ENCODE measurements at regions not wholly inside any gene's neighbourhood (a gene's known extent, or its start where the extent isn't known, plus 50 kb on each side); places are given as distances from the start of the nearest gene placed in this dataset.
"Not testable (repeated sequence)": the region's sequence is repeated elsewhere in the genome, so short reads cannot be mapped to it uniquely, and the experiment has no call there.

GRCh38 chr6:125653752-125654151 is 95.7 kb upstream of the HEY2 start:
- not testable (repeated sequence) for TF ChIP-seq CTCF, POLR2A (IDR thresholded peaks at IDR 0.05)

Measured in vagina (tissue), 2 donors.